Neural cell (in vitro differentiated cells): ENCODE measurements at regions not wholly inside any gene's neighbourhood (a gene's known extent, or its start where the extent isn't known, plus 50 kb on each side); places are given as distances from the start of the nearest gene placed in this dataset.

Experiments
- H2AFZ ChIP-seq: fragments of 200-600, 300-800 bp; sonication (generic), shearing (Covaris generic); 2 replicates; pipeline ENCODE4 v1.6.0; 2014; ENCODE audit warnings: low read depth, mild to moderate bottlenecking, antibody characterized with exemption, low read length, moderate library complexity
- H3F3A ChIP-seq: fragments of 200-600 bp; shearing (Covaris generic); 2 replicates; pipeline ENCODE4 v1.6.1; 2016; ENCODE audit warnings: mild to moderate bottlenecking, moderate library complexity, mixed read lengths, antibody characterized with exemption, low read length; ENCODE audit not compliant: insufficient read depth, poor library complexity, severe bottlenecking
- H3K27ac ChIP-seq: fragments of 200-600, 300-800 bp; sonication (generic), shearing (Covaris generic); 2 replicates; pipeline ENCODE4 v1.5.1; 2014; ENCODE audit warnings: mild to moderate bottlenecking, low read length, moderate library complexity
- H3K27me3 ChIP-seq: fragments of 300-800, 200-600 bp; sonication (generic), shearing (Covaris generic); 2 replicates; pipeline ENCODE4 v1.6.0; 2014; ENCODE audit warnings: mild to moderate bottlenecking, low read depth, low read length, moderate library complexity; ENCODE audit not compliant: insufficient read depth
- H3K36me3 ChIP-seq: fragments of 300-800, 200-600 bp; sonication (generic), shearing (Covaris generic); 2 replicates; pipeline ENCODE4 v1.5.1; 2014; ENCODE audit warnings: mild to moderate bottlenecking, antibody characterized with exemption, low read length, moderate library complexity; ENCODE audit not compliant: insufficient read depth
- H3K4me2 ChIP-seq: fragments of 300-800, 200-600 bp; sonication (generic), shearing (Covaris generic); 2 replicates; pipeline ENCODE4 v1.6.0; 2014; ENCODE audit warnings: mild to moderate bottlenecking, low read length
- H3K4me3 ChIP-seq: fragments of 300-800, 200-600 bp; sonication (generic), shearing (Covaris generic); 2 replicates; pipeline ENCODE4 v1.5.1; 2014; ENCODE audit warnings: mild to moderate bottlenecking, low read length, moderate library complexity
- H3K79me2 ChIP-seq: fragments of 200-600 bp; shearing (Covaris generic); replicated peaks from 2 replicates; pipeline ENCODE4 v1.6.0; 2014; ENCODE audit warnings: mild to moderate bottlenecking, low read length, moderate library complexity; ENCODE audit not compliant: insufficient read depth
- H3K9ac ChIP-seq: fragments of 300-800, 200-600 bp; sonication (generic), shearing (Covaris generic); 2 replicates; pipeline ENCODE4 v1.6.1; 2016; ENCODE audit warnings: mild to moderate bottlenecking, low read length, mixed read lengths
- H3K9me2 ChIP-seq: fragments of 200-600 bp; shearing (Covaris generic); 2 replicates; pipeline ENCODE4 v1.6.1; 2016; ENCODE audit warnings: mild to moderate bottlenecking, low read length, mixed read lengths; ENCODE audit not compliant: insufficient read depth
- H3K9me3 ChIP-seq: fragments of 200-600, 300-800 bp; sonication (generic), shearing (Covaris generic); 2 replicates; pipeline ENCODE4 v1.6.1; 2016; ENCODE audit warnings: mild to moderate bottlenecking, mixed run types, low read length, moderate library complexity, mixed read lengths
- H4K20me1 ChIP-seq: fragments of 200-600 bp; shearing (Covaris generic); 2 replicates; pipeline ENCODE4 v1.6.1; 2016; ENCODE audit warnings: mild to moderate bottlenecking, mixed run types; ENCODE audit not compliant: insufficient read depth
- EP300 ChIP-seq: fragments of 450-650 bp; conservative IDR thresholded peaks from 2 replicates; pipeline ENCODE4 v1.6.1; 2014; ENCODE audit warnings: antibody characterized with exemption, mild to moderate bottlenecking, moderate library complexity; ENCODE audit not compliant: poor library complexity, severe bottlenecking
- EZH2 ChIP-seq: fragments of 200-600, 300-800 bp; shearing (Covaris generic), sonication (generic); IDR thresholded peaks from 2 replicates; pipeline ENCODE4 v1.6.1; 2014; ENCODE audit warnings: antibody characterized with exemption, low read length, borderline replicate concordance, mild to moderate bottlenecking; ENCODE audit not compliant: insufficient read depth, poor library complexity, severe bottlenecking
- MXI1 ChIP-seq: fragments of 450-650 bp; conservative IDR thresholded peaks from 2 replicates; pipeline ENCODE4 v1.6.1; 2014; ENCODE audit warnings: antibody characterized with exemption, mild to moderate bottlenecking; ENCODE audit not compliant: poor library complexity, severe bottlenecking
- POLR2AphosphoS5 ChIP-seq: IDR thresholded peaks from 2 replicates; pipeline ENCODE4 v1.6.1; 2012
- RAD21 ChIP-seq: fragments of 450-650 bp; conservative IDR thresholded peaks from 2 replicates; pipeline ENCODE4 v1.6.1; 2014; ENCODE audit warnings: antibody characterized with exemption, mild to moderate bottlenecking, moderate library complexity
- SMC3 ChIP-seq: fragments of 450-650 bp; conservative IDR thresholded peaks from 2 replicates; pipeline ENCODE4 v1.6.1; 2014; ENCODE audit warnings: antibody characterized with exemption, mild to moderate bottlenecking, moderate library complexity; ENCODE audit not compliant: poor library complexity
- TAF1 ChIP-seq: IDR thresholded peaks from 2 replicates; pipeline ENCODE4 v1.6.1; 2012; ENCODE audit warnings: low read depth
- TF ChIP-seq, protein P1 (sequence below): fragments of 450-650 bp; IDR thresholded peaks from 2 replicates; pipeline ENCODE4 v1.5.1; 2014; ENCODE audit warnings: antibody characterized with exemption, mild to moderate bottlenecking, moderate library complexity; ENCODE audit not compliant: poor library complexity, severe bottlenecking
- TF ChIP-seq, protein P2 (sequence below): IDR thresholded peaks from 2 replicates; pipeline ENCODE4 v1.6.1; 2012; ENCODE audit warnings: borderline replicate concordance

DNA sequence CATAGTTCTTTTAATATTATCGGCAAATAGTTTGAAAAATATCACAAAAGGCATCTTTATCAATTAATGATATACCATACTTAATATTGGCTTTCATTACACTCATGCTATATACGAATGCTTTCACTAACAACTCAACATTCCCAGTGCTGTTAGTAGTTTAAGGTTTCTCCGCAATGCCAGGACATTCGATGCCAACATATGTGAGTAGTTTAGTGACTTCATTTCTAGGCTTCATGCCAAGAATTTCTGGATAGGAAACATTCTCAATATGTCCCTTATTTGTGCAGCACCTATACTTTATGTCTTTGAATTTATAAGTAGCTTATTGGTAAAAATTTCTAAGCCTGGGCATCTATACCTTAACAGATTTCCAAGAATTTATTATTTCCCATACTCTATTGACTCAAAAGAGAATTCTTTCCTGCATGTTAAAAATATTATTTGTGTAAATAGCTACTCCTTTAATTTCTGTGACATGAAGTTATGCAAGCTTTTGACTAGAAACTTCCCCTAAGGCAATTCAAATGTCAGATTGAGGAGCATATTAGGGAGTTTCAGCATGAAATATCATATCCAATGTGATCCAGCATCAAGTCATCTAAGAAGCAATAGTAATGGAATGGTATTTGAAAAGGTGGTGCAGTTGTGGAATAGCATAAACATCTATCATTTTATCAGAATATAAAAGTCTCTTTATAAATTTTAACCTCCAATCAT, 236.0 kb upstream of the STXBP5 start:
- Histone ChIP-seq H3K4me3 (no peak overlapping the region), H3F3A (no peaks in the 10 kb centered on the region), H3K27me3 (no peaks in the 10 kb centered on the region), H3K27ac (no peak overlapping the region), H3K4me2 (no peak overlapping the region), H3K79me2 (no peaks in the 10 kb centered on the region), H3K9ac (no peak overlapping the region), H3K9me3 (peaks cover 7% of the 10 kb centered on the region), H2AFZ (no peak overlapping the region), H4K20me1 (no peaks in the 10 kb centered on the region), H3K36me3 (no peaks in the 10 kb centered on the region), H3K9me2 (no peaks in the 10 kb centered on the region)
- TF ChIP-seq RAD21 (no peak), TAF1 (no peak), EP300 (no peak), SMC3 (no peak), POLR2AphosphoS5 (no peak), MXI1 (no peak), EZH2 (no peak)
- TF ChIP-seq, protein P1, sequence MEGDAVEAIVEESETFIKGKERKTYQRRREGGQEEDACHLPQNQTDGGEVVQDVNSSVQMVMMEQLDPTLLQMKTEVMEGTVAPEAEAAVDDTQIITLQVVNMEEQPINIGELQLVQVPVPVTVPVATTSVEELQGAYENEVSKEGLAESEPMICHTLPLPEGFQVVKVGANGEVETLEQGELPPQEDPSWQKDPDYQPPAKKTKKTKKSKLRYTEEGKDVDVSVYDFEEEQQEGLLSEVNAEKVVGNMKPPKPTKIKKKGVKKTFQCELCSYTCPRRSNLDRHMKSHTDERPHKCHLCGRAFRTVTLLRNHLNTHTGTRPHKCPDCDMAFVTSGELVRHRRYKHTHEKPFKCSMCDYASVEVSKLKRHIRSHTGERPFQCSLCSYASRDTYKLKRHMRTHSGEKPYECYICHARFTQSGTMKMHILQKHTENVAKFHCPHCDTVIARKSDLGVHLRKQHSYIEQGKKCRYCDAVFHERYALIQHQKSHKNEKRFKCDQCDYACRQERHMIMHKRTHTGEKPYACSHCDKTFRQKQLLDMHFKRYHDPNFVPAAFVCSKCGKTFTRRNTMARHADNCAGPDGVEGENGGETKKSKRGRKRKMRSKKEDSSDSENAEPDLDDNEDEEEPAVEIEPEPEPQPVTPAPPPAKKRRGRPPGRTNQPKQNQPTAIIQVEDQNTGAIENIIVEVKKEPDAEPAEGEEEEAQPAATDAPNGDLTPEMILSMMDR, result no peak
- TF ChIP-seq, protein P2, sequence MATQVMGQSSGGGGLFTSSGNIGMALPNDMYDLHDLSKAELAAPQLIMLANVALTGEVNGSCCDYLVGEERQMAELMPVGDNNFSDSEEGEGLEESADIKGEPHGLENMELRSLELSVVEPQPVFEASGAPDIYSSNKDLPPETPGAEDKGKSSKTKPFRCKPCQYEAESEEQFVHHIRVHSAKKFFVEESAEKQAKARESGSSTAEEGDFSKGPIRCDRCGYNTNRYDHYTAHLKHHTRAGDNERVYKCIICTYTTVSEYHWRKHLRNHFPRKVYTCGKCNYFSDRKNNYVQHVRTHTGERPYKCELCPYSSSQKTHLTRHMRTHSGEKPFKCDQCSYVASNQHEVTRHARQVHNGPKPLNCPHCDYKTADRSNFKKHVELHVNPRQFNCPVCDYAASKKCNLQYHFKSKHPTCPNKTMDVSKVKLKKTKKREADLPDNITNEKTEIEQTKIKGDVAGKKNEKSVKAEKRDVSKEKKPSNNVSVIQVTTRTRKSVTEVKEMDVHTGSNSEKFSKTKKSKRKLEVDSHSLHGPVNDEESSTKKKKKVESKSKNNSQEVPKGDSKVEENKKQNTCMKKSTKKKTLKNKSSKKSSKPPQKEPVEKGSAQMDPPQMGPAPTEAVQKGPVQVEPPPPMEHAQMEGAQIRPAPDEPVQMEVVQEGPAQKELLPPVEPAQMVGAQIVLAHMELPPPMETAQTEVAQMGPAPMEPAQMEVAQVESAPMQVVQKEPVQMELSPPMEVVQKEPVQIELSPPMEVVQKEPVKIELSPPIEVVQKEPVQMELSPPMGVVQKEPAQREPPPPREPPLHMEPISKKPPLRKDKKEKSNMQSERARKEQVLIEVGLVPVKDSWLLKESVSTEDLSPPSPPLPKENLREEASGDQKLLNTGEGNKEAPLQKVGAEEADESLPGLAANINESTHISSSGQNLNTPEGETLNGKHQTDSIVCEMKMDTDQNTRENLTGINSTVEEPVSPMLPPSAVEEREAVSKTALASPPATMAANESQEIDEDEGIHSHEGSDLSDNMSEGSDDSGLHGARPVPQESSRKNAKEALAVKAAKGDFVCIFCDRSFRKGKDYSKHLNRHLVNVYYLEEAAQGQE, result no peak

DNA sequence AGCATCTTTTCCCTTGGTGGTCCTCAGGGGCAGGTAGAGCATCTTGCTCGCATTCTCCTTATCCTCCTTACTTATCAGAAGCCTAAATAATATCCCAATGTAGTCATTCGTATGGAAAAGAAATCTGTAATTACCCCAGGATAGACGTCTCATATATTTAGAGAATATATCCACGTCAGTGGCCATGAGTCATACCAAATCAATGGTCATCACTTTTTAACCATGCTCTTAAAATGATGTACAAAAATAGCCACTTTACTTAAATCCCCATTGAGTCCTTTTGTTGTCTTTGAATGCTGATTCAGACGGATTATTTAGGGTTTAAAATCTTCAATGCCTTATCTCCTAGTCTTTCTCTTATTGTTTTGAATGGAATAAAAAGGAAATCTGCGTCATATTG, 231.7 kb upstream of the STXBP5 start:
- Histone ChIP-seq H3K27me3 (no peaks in the 10 kb centered on the region), H3K27ac (no peak overlapping the region), H3K36me3 (no peaks in the 10 kb centered on the region), H2AFZ (no peak overlapping the region), H3K79me2 (no peaks in the 10 kb centered on the region), H3K4me2 (no peak overlapping the region), H4K20me1 (no peaks in the 10 kb centered on the region), H3K9me3 (no peaks in the 10 kb centered on the region), H3K4me3 (no peak overlapping the region), H3F3A (no peaks in the 10 kb centered on the region), H3K9ac (no peak overlapping the region), H3K9me2 (no peaks in the 10 kb centered on the region)
- TF ChIP-seq, protein P2, result no peak
- no peak for TF ChIP-seq EZH2
- no peak for TF ChIP-seq TAF1
- TF ChIP-seq MXI1, result no peak
